CD4-positive, alpha-beta T cell (primary cell): ENCODE measurements at regions not wholly inside any gene's neighbourhood (a gene's known extent, or its start where the extent isn't known, plus 50 kb on each side); places are given as distances from the start of the nearest gene placed in this dataset.

Source experiments
- ATAC-seq: fragments of 200-7000 bp; cut with Tn5 transposase; one replicate; pipeline ENCODE4 v1.10.0; 2022; ENCODE audit warnings: mild to moderate bottlenecking; ENCODE audit not compliant: poor library complexity
- CTCF ChIA-PET: fragments of 350-600 bp; sonication (Branson Sonifier 250); formaldehyde crosslinking; loops from one replicate; lab custom pipeline; 2021; ENCODE audit warnings: antibody characterized with exemption, inconsistent platforms; lab: Charles Lee
- POLR2A ChIA-PET: fragments of 350-600 bp; sonication (Branson Sonifier 250); formaldehyde crosslinking; loops from one replicate; lab custom pipeline; 2021; ENCODE audit warnings: antibody characterized with exemption, inconsistent platforms; lab: Charles Lee
- DNase-seq, 14 experiments: peaks; one replicate each; pipeline ENCODE4 v3.0.0-alpha.2; 2013 to 2020; ENCODE audit warnings: mixed read lengths in 2 of 14
- H3K27ac ChIP-seq, 2 donors: one replicate each; pipeline versions ENCODE4 v1.5.1 to v1.7.0; 2013; ENCODE audit warnings: low read length in 2 of 2, low read depth in 1 of 2, mild to moderate bottlenecking in 1 of 2
- H3K27me3 ChIP-seq, 2 experiments: 1 replicate in 1 of 2; 2 replicates in 1 of 2; pipeline versions ENCODE4 v1.6.1 to v1.7.0; 2013; ENCODE audit warnings: low read length in 2 of 2, control low read depth in 1 of 2, mild to moderate bottlenecking in 1 of 2, moderate library complexity in 1 of 2; ENCODE audit not compliant: insufficient read depth in 2 of 2, control insufficient read depth in 1 of 2
- H3K36me3 ChIP-seq: one replicate; pipeline ENCODE4 v1.6.1; 2013; ENCODE audit warnings: low read length, control low read depth; ENCODE audit not compliant: insufficient read depth
- H3K4me1 ChIP-seq: one replicate; pipeline ENCODE4 v1.6.1; 2013; ENCODE audit warnings: low read length, control low read depth; ENCODE audit not compliant: insufficient read depth
- H3K4me3 ChIP-seq: one replicate; pipeline ENCODE4 v1.5.1; 2013; ENCODE audit warnings: mild to moderate bottlenecking, low read length, moderate library complexity
- H3K9me3 ChIP-seq, 2 experiments: 1 replicate in 1 of 2; 2 replicates in 1 of 2; pipeline versions ENCODE4 v1.6.1 to v1.7.0; 2013; ENCODE audit warnings: low read length in 2 of 2, mild to moderate bottlenecking in 2 of 2, control low read depth in 1 of 2, moderate library complexity in 1 of 2; ENCODE audit not compliant: control insufficient read depth in 1 of 2, insufficient read depth in 1 of 2
- H3K27ac Mint-ChIP-seq: one replicate; pipeline ENCODE4 v1.8.0; 2020; ENCODE audit warnings: mixed read lengths
- H3K27me3 Mint-ChIP-seq: one replicate; pipeline ENCODE4 v1.8.0; 2021; ENCODE audit warnings: mixed read lengths
- H3K36me3 Mint-ChIP-seq: one replicate; pipeline ENCODE4 v1.8.0; 2021; ENCODE audit warnings: low read depth, mixed read lengths
- H3K4me1 Mint-ChIP-seq: one replicate; pipeline ENCODE4 v1.8.0; 2021; ENCODE audit warnings: low read depth, mixed read lengths
- H3K4me3 Mint-ChIP-seq: one replicate; pipeline ENCODE4 v1.8.0; 2020; ENCODE audit warnings: mild to moderate bottlenecking, mixed read lengths
- H3K9me3 Mint-ChIP-seq: one replicate; pipeline ENCODE4 v1.8.0; 2020; ENCODE audit warnings: mixed read lengths
- intact Hi-C, 2 experiments: fragments of 100-400 bp; cut with DNase I in 1 of 2; cut with micrococcal nuclease in 1 of 2; formaldehyde crosslinking; loops; one replicate each; pipeline versions ENCODE4 v1.15.1 to v1.9.0; 2023 to 2025; cut with DNase I, micrococcal nuclease
- TF ChIP-seq, protein P1 (sequence below): fragments of 200-600 bp; IDR thresholded peaks from one replicate; pipeline ENCODE4 v1.8.0; 2022; ENCODE audit warnings: antibody characterized with exemption, mild to moderate bottlenecking

DNA sequence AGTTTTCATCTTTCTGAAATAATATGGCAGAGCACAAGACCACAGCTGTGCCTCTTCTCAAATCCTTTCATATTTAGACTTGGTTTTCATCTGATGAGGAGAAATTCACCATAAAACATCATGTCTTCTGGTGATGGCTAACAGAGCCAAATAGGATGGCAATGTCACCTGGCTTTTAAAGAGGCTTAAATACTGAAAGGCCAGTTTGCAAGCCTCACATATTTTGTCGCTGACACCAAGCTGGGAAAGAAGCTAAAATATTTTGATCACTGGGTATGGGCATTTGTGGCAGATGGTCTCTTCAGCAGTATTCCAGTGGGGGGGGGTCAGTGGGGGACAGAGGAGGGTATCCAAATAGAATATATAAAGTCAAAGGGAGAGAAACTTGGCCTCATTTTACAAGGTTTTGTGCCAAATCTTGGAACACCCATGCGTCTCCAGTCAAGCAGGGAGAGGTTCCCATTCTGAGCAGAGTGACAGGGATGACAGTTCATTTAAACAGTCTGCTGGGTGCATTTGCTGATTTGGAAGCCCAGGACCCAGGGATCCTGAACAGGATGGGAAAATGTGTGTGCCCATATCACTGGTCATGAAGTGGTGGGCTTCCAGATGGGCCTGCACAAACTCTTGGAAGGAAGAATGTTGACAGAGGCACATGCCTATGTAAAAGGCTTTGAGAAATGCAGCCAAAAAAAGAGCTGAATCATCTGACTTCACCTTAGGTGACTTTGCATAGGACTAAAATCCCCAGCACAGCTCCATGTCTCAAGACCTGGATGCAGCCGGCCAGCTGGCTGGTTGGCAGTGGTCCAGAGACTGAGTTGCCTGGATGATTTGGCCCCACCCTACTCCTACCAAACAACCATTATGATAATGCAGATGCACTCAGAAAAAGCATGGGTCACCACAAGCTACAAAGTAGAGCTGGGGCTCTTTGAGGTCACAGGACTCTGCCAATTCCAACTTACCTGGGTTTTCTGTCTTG lies 484.4 kb upstream of the NR3C2 start:
- no peak for DNase-seq
- no peaks in the 10 kb centered on the region for H3K27me3 Mint-ChIP-seq
- Histone ChIP-seq H3K36me3 (no peaks in the 10 kb centered on the region), H3K27ac (no peak overlapping the region), H3K9me3 (peaks cover 0 to 3% of the 10 kb centered on the region in 2 experiments), H3K4me3 (no peak overlapping the region), H3K4me1 (no peaks in the 10 kb centered on the region), H3K27me3 (no peaks in the 10 kb centered on the region)
- no peak for ATAC-seq
- H3K9me3 Mint-ChIP-seq, result peaks cover 6% of the 10 kb centered on the region
- CTCF ChIA-PET, result no interaction called here
- TF ChIP-seq, protein P1, sequence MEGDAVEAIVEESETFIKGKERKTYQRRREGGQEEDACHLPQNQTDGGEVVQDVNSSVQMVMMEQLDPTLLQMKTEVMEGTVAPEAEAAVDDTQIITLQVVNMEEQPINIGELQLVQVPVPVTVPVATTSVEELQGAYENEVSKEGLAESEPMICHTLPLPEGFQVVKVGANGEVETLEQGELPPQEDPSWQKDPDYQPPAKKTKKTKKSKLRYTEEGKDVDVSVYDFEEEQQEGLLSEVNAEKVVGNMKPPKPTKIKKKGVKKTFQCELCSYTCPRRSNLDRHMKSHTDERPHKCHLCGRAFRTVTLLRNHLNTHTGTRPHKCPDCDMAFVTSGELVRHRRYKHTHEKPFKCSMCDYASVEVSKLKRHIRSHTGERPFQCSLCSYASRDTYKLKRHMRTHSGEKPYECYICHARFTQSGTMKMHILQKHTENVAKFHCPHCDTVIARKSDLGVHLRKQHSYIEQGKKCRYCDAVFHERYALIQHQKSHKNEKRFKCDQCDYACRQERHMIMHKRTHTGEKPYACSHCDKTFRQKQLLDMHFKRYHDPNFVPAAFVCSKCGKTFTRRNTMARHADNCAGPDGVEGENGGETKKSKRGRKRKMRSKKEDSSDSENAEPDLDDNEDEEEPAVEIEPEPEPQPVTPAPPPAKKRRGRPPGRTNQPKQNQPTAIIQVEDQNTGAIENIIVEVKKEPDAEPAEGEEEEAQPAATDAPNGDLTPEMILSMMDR, result no peak
- H3K4me1 Mint-ChIP-seq, result no peaks in the 10 kb centered on the region
- no peak overlapping the region for H3K27ac Mint-ChIP-seq
- POLR2A ChIA-PET, result no interaction called here
- no peak overlapping the region for H3K4me3 Mint-ChIP-seq
- H3K36me3 Mint-ChIP-seq, result no peaks in the 10 kb centered on the region
- intact Hi-C loops, result no loop called here

DNA sequence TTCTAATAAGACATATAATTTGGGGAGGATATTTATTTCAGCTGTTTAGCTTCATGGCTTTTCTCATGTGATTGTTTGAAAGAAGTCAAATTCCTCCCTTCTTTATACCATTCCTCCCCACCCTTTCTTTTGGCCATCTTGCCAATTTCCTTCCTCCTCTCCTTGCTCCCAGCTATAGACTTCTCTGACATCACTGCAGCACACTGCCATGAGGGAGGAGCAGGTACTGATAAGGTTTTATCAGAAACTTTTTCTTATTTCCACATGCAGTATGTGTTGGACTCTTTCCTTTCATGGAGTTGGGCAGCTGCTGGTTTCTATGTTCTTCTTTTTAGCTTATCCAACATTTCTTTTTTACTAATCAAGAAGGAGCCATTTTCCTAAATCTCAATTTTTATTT lies 481.7 kb upstream of the NR3C2 start:
- TF ChIP-seq, protein P1, result no peak
- Histone ChIP-seq H3K27me3 (no peaks in the 10 kb centered on the region), H3K4me1 (no peaks in the 10 kb centered on the region), H3K36me3 (no peaks in the 10 kb centered on the region), H3K27ac (no peak overlapping the region), H3K4me3 (no peak overlapping the region), H3K9me3 (peaks cover 0 to 3% of the 10 kb centered on the region in 2 experiments)
- DNase-seq (no peak), ATAC-seq (no peak)
- Mint-ChIP-seq H3K36me3 (no peaks in the 10 kb centered on the region), H3K4me3 (no peak overlapping the region), H3K27ac (no peak overlapping the region), H3K4me1 (no peaks in the 10 kb centered on the region), H3K9me3 (peaks cover 3% of the 10 kb centered on the region), H3K27me3 (no peaks in the 10 kb centered on the region)
- intact Hi-C loops, result no loop called here
- CTCF ChIA-PET, result no interaction called here
- POLR2A ChIA-PET, result no interaction called here

DNA sequence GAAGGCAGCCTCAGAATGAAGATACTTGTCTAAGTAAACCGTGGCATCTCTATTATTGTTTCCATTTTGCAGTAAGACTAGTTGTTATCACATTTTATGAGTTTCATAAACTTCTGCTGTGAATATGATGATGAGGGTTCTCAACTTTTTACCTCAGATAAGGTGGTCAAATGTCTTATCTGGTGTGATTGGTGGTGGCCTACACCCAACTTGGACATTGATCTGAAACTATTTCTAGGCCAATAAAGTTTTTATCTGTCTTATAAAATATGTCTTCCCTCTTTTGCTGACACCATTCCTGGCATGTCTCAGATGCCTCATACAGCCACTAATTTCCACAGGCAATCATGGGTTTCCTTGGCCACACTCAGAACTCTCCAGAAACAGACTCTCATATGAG lies 480.3 kb upstream of the NR3C2 start:
- Histone ChIP-seq H3K4me1 (no peaks in the 10 kb centered on the region), H3K27me3 (no peaks in the 10 kb centered on the region), H3K4me3 (no peak overlapping the region), H3K9me3 (peaks cover 0 to 3% of the 10 kb centered on the region in 2 experiments), H3K36me3 (no peaks in the 10 kb centered on the region), H3K27ac (no peak overlapping the region)
- ChIA-PET CTCF (no interaction called here), POLR2A (no interaction called here)
- intact Hi-C loops, result no loop called here
- H3K36me3 Mint-ChIP-seq, result no peaks in the 10 kb centered on the region
- ATAC-seq (no peak), DNase-seq (no peak)
- no peaks in the 10 kb centered on the region for H3K27me3 Mint-ChIP-seq
- H3K9me3 Mint-ChIP-seq, result no peaks in the 10 kb centered on the region
- TF ChIP-seq, protein P1, result no peak
- H3K27ac Mint-ChIP-seq, result no peak overlapping the region
- no peaks in the 10 kb centered on the region for H3K4me1 Mint-ChIP-seq
- H3K4me3 Mint-ChIP-seq, result no peak overlapping the region
